Chondrocyte (in vitro differentiated cells): ENCODE measurements at regions not wholly inside any gene's neighbourhood (a gene's known extent, or its start where the extent isn't known, plus 50 kb on each side); places are given as distances from the start of the nearest gene placed in this dataset.

ENCODE experiments used
- DNase-seq: peaks from one replicate; pipeline ENCODE4 v3.0.0; 2021; ENCODE audit warnings: mixed read lengths, low spot score
- H3K27ac Mint-ChIP-seq: one replicate; pipeline ENCODE4 v1.8.0; 2021; ENCODE audit warnings: mild to moderate bottlenecking, moderate library complexity, mixed read lengths; ENCODE audit not compliant: unreplicated experiment
- H3K27me3 Mint-ChIP-seq: 2 replicates; pipeline ENCODE4 v1.8.0; 2021; ENCODE audit warnings: low read depth, mixed read lengths
- H3K36me3 Mint-ChIP-seq: 2 replicates; pipeline ENCODE4 v1.8.0; 2021; ENCODE audit warnings: low read depth, mixed read lengths
- H3K4me1 Mint-ChIP-seq: 2 replicates; pipeline ENCODE4 v1.8.0; 2021; ENCODE audit warnings: low read depth, mild to moderate bottlenecking, mixed read lengths
- H3K4me3 Mint-ChIP-seq: one replicate; pipeline ENCODE4 v1.8.0; 2021; ENCODE audit warnings: mild to moderate bottlenecking, moderate library complexity, mixed read lengths; ENCODE audit not compliant: unreplicated experiment
- H3K9me3 Mint-ChIP-seq: 2 replicates; pipeline ENCODE4 v1.8.0; 2021; ENCODE audit warnings: low read depth, mixed read lengths
- CTCF ChIP-seq: fragments of 200-600 bp; sonication (generic); IDR thresholded peaks from 2 replicates; pipeline ENCODE4 v1.5.0; 2021; ENCODE audit warnings: antibody characterized with exemption, mild to moderate bottlenecking, moderate library complexity

DNA sequence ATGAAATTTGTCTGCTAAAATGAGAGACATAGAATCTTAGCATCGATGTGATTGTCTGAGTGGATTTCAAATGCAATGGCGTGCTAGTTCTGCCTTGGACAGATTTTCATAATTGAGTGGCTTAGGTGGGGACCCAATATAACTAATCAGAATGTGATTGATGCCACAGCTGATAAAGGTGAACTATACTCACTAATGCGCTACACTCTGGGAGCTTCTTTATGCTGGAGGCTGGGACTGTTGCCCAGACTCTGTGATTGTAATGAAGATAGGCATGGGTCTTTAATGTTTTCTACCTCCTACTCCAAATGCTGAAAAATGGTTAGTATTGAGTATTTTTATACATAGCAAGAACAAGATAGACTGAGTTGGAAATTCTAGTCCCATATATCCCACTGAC is 339.5 kb upstream of the SLC39A10 start:
- no peak overlapping the region for H3K4me3 Mint-ChIP-seq
- H3K27ac Mint-ChIP-seq: no peak overlapping the region
- no peaks in the 10 kb centered on the region for H3K36me3 Mint-ChIP-seq
- peaks cover 8% of the 10 kb centered on the region for H3K4me1 Mint-ChIP-seq
- no peaks in the 10 kb centered on the region for H3K9me3 Mint-ChIP-seq
- no peak for DNase-seq
- peaks cover 13% of the 10 kb centered on the region for H3K27me3 Mint-ChIP-seq
- TF ChIP-seq CTCF: no peak

DNA sequence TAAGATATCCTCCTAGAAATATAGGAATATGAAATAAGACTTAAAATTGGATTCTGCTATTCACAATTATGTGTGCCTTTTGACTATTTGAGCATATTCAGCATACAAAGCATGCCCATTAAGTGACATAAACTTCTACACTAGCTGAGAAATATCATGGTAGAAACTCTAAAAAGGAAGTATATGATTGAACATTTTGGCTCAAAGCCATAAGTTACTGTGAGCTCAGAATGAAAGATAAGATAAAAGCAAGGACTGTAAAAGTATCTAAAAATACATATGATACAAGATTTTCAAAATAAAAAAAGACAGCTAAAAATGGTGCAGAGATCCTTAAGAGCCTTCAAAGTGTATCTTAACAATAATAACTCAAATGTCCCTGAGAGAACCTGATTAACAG is 340.5 kb upstream of the SLC39A10 start:
- H3K27ac Mint-ChIP-seq: no peak overlapping the region
- peaks cover 11% of the 10 kb centered on the region for H3K27me3 Mint-ChIP-seq
- H3K36me3 Mint-ChIP-seq: no peaks in the 10 kb centered on the region
- DNase-seq: no peak
- no peaks in the 10 kb centered on the region for H3K9me3 Mint-ChIP-seq
- H3K4me1 Mint-ChIP-seq: peaks cover 8% of the 10 kb centered on the region
- no peak overlapping the region for H3K4me3 Mint-ChIP-seq
- TF ChIP-seq CTCF: no peak

DNA sequence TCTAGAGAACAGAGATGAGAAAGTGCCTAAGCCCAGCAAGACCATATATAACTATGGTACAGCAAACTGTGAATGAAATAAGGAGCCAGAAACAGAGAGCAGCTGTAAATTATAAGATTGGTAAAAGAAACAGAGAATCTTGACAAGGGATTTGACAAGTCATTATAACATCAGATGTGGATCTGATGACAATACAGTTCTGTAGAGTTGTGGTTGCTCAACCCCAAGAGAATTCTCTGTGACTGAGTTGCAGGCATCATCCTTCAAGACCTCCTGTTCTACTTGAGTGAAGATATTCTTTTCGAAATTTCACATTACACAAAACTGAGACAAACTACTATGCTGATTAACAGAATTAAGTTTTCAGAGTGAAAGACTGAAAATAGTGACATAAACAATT is 343.1 kb upstream of the SLC39A10 start:
- no peaks in the 10 kb centered on the region for H3K9me3 Mint-ChIP-seq
- H3K36me3 Mint-ChIP-seq: no peaks in the 10 kb centered on the region
- H3K27me3 Mint-ChIP-seq: peaks cover 25% of the 10 kb centered on the region
- H3K4me3 Mint-ChIP-seq: no peak overlapping the region
- no peak for TF ChIP-seq CTCF
- no peak for DNase-seq
- peaks cover 7% of the 10 kb centered on the region for H3K4me1 Mint-ChIP-seq
- H3K27ac Mint-ChIP-seq: no peak overlapping the region

DNA sequence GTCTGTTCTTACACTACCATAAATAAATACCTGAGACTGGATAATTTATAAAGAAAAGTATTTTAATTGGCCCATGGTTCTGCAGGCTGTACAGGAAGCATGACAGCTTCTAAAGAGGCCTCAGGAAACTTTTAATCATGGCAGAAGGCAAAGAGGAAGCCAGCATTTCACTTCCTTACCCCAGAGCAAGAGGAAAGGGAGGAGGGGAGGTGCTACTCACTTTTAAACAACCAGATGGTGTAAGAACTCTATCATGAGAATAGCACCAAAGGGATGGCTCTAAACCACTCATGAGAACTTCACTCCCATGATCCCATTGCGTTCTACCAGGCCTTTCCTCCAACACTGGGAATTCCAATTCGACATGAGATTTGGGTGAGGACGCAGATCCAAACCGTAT is 344.4 kb upstream of the SLC39A10 start:
- TF ChIP-seq CTCF: no peak
- Mint-ChIP-seq H3K9me3 (no peaks in the 10 kb centered on the region), H3K27me3 (peaks cover 33% of the 10 kb centered on the region), H3K36me3 (no peaks in the 10 kb centered on the region), H3K4me3 (no peak overlapping the region), H3K27ac (no peak overlapping the region), H3K4me1 (no peaks in the 10 kb centered on the region)
- no peak for DNase-seq

- TF ChIP-seq CTCF: no peak
- H3K36me3 Mint-ChIP-seq: no peaks in the 10 kb centered on the region
- DNase-seq: no peak
- H3K9me3 Mint-ChIP-seq: no peaks in the 10 kb centered on the region
- H3K27me3 Mint-ChIP-seq: peaks cover 38% of the 10 kb centered on the region
- H3K27ac Mint-ChIP-seq: no peak overlapping the region
- no peaks in the 10 kb centered on the region for H3K4me1 Mint-ChIP-seq
- H3K4me3 Mint-ChIP-seq: no peak overlapping the region
Measured at GRCh38 chr2:195308163-195308562, 348.9 kb upstream of the SLC39A10 start.
